ENCODE measurements at regions not wholly inside any gene's neighbourhood (a gene's known extent, or its start where the extent isn't known, plus 50 kb on each side); places are given as distances from the start of the nearest gene placed in this dataset.
"Not testable (repeated sequence)": the region's sequence is repeated elsewhere in the genome, so short reads cannot be mapped to it uniquely, and the experiment has no call there.

DNA sequence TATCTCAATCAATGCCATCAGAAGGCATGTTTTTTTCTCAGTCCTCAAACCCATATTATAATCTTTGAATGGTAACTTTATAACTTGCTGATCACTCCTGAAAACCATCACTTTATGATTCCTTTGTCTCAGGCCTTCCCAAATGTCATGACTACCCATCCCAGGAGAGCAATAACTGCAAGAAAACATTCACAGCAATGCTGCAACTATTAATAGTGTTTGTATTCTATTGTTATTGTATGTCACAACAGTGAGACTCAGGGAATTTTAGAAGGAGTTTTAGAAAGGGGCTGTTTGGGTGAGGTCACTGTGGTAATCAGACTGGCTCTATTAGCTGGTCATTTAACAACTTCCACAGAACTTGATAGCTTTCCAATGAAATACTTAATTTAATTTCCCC is 301.4 kb upstream of the TBX18 start:
- no peak overlapping the region for H3K4me3 ChIP-seq (ENCODE audit: control insufficient read depth, low read depth, low read length)
- TF ChIP-seq, protein P1, sequence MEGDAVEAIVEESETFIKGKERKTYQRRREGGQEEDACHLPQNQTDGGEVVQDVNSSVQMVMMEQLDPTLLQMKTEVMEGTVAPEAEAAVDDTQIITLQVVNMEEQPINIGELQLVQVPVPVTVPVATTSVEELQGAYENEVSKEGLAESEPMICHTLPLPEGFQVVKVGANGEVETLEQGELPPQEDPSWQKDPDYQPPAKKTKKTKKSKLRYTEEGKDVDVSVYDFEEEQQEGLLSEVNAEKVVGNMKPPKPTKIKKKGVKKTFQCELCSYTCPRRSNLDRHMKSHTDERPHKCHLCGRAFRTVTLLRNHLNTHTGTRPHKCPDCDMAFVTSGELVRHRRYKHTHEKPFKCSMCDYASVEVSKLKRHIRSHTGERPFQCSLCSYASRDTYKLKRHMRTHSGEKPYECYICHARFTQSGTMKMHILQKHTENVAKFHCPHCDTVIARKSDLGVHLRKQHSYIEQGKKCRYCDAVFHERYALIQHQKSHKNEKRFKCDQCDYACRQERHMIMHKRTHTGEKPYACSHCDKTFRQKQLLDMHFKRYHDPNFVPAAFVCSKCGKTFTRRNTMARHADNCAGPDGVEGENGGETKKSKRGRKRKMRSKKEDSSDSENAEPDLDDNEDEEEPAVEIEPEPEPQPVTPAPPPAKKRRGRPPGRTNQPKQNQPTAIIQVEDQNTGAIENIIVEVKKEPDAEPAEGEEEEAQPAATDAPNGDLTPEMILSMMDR (conservative IDR thresholded peaks at IDR 0.05; ENCODE audit: control insufficient read depth, insufficient read depth, low read depth, low read length): no peak
- peak; percentile 68 for DNase-seq (ENCODE audit: low read depth)

DNA sequence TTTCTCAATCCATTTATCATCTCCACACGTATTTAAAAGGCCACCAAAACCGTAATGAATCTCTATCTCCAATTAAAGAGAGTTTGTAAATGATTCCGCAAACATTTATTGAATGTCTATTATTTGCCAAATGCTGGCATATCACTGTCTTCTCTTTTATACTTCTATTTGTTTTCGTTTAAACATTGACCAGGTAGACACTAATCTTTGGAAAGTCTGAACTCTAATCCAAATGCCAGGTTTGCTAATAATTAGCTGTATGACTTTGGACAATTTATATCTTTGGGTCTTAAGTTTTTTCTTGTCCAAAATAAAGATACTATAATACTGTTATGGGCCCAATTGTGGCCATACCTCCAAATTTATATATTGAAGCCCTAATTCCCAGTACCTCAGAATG is 299.2 kb upstream of the TBX18 start:
- TF ChIP-seq, protein P1 (conservative IDR thresholded peaks at IDR 0.05; ENCODE audit: control insufficient read depth, insufficient read depth, low read depth, low read length): no peak
- no peak for DNase-seq (ENCODE audit: low read depth)
- no peak overlapping the region for H3K4me3 ChIP-seq (ENCODE audit: control insufficient read depth, low read depth, low read length)

DNA sequence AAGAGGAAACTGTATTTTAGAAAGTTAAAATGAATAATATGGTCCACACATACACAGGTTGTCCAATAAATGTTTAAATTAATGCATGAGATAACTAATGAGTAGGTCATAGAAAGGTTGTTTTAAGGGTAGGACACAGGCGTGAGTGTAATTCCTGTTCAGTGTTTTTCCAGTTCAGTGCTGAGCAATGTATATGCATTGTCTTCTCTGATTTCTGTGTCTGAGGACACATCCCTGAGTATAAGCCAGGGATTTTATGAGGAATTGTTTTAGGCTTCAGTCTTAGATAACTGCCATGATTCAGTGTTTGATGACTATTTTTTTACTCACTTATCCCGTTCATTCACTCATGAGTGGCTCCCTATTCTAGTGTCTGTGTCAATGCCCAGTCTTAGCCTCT is 298.5 kb upstream of the TBX18 start:
- TF ChIP-seq, protein P1 (conservative IDR thresholded peaks at IDR 0.05; ENCODE audit: control insufficient read depth, insufficient read depth, low read depth, low read length): no peak

DNA sequence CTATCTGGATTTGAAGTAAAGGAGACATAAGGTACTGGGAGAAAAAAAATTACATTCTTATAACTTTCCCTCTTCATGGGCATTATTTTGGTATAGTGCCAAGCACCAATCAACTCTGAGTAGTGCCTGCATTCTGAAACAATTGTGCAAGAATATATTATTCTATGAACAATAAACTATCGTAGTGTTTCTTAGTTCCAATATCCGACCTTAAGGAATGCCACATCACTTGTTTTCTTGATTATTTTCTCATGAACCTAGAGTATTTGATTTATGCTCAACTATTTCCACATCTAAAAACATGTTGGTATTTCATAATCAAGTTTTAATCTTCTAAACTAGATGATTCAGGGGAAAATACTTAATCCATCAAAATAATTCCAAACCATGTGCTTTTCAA is 294.4 kb upstream of the TBX18 start:
- DNase-seq (ENCODE audit: low read depth): peak; percentile 28
- no peak overlapping the region for H3K4me3 ChIP-seq (ENCODE audit: control insufficient read depth, low read depth, low read length)
- TF ChIP-seq, protein P1 (conservative IDR thresholded peaks at IDR 0.05; ENCODE audit: control insufficient read depth, insufficient read depth, low read depth, low read length): no peak

More for the DNA sequence above, 298.5 kb upstream of the TBX18 start:
- no peak for DNase-seq (ENCODE audit: low read depth)
- no peak overlapping the region for H3K4me3 ChIP-seq (ENCODE audit: control insufficient read depth, low read depth, low read length)

DNA sequence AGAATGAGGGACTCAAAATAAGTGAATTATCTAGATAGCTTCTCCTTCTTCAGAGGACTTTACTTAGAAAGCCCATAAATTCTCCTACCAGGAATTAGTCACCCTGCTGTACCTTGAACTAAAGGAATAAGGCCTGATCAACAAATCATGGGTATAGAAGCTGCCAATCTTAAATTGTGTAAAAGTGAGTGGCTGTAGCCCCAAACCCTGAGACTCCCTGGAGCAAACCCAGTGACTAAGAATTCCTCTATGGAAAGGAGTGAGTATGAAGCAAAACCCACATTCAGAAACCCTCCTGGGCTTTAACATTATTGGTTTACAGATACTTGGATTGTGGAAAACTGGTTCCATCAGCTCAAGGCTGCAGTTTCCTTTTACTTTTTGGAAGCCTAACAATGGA is 285.8 kb upstream of the TBX18 start:
- no peak for DNase-seq (ENCODE audit: low read depth)
- no peak overlapping the region for H3K4me3 ChIP-seq (ENCODE audit: control insufficient read depth, low read depth, low read length)
- TF ChIP-seq, protein P1 (conservative IDR thresholded peaks at IDR 0.05; ENCODE audit: control insufficient read depth, insufficient read depth, low read depth, low read length): no peak

DNA sequence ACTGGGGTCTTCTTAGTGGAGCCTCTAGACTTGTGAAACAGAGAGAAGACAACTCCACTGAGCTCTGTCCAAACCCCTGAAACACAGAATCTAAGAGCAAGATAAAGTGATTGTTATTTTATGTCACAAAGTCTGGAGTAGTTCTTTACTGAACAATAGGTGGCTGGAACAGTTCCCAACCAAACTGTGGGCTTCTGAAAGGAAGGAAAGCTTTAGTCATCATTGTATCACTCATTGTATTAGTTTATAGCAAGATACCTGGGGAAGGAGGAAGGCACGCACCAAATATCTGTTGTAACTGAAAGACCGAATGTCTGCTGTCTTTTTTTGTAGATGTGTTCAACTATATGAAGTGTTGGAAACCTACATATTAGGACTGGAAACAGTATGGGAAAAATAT is 284.9 kb upstream of the TBX18 start:
- no peak overlapping the region for H3K4me3 ChIP-seq (ENCODE audit: control insufficient read depth, low read depth, low read length)
- TF ChIP-seq, protein P1 (conservative IDR thresholded peaks at IDR 0.05; ENCODE audit: control insufficient read depth, insufficient read depth, low read depth, low read length): no peak
- no peak for DNase-seq (ENCODE audit: low read depth)

DNA sequence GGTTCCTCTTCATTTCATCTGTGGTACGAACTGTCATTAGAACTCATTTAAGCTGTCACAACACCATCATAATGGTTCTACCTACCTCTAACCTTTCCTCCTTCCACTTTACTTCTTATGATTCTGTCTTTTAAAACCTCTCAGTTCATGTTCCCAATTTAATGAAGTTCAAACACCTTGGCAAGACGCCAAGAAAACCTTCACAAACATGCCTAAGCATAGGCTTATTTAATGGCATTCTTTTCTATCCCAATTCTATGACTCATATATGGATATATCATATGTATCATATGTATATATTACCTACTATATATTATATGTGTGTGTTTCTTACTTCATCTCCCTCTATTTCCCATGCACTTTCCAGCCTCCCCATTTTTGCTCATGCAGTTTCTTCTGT is 283.4 kb upstream of the TBX18 start:
- TF ChIP-seq, protein P1 (conservative IDR thresholded peaks at IDR 0.05; ENCODE audit: control insufficient read depth, insufficient read depth, low read depth, low read length): no peak
- no peak overlapping the region for H3K4me3 ChIP-seq (ENCODE audit: control insufficient read depth, low read depth, low read length)
- DNase-seq (ENCODE audit: low read depth): no peak

DNA sequence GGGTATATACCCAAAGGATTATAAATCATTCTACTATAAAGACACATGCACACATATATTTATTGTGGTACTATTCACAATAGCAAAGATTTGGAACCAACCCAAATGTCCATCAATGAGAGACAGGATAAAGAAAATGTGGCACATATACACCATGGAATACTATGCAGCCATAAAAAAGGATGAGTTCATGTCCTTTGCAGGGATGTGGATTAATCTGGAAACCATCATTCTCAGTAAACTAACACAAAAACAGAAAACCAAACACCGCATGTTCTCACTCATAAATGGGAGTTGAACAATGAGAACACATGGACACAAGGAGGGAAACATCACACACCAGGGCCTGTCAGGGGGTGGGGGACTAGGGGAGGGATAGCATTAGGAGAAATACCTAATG is 281.4 kb upstream of the TBX18 start:
- not testable (repeated sequence) for H3K4me3 ChIP-seq (ENCODE audit: control insufficient read depth, low read depth, low read length)

More for the DNA sequence above, 281.4 kb upstream of the TBX18 start:
- not testable (repeated sequence) for DNase-seq (ENCODE audit: low read depth)

Data from fibroblast of mammary gland (primary cell).